Urinary bladder (tissue), 3 donors: ENCODE measurements at regions not wholly inside any gene's neighbourhood (a gene's known extent, or its start where the extent isn't known, plus 50 kb on each side); places are given as distances from the start of the nearest gene placed in this dataset.

Experiments used
- DNase-seq: peaks from one replicate; pipeline ENCODE4 v3.0.0-alpha.2; 2015; ENCODE audit errors: extremely low spot score
- H3K27ac ChIP-seq: one replicate; pipeline ENCODE4 v1.5.1; 2013; ENCODE audit warnings: low read depth, mild to moderate bottlenecking, moderate library complexity
- H3K36me3 ChIP-seq: one replicate; pipeline ENCODE4 v1.6.1; 2013; ENCODE audit warnings: mild to moderate bottlenecking, moderate library complexity; ENCODE audit not compliant: insufficient read depth
- H3K4me1 ChIP-seq: one replicate; pipeline ENCODE4 v1.6.1; 2013; ENCODE audit warnings: mild to moderate bottlenecking, moderate library complexity; ENCODE audit not compliant: insufficient read depth
- H3K4me3 ChIP-seq: one replicate; pipeline ENCODE4 v1.5.1; 2013; ENCODE audit warnings: low read depth, low read length
- WGBS: extraction: QIAGEN DNeasy Blood & Tissue Kit; methylation state at CpG from one replicate; pipeline ENCODE4 v1.1.7; 2013; 5-methylcytosine and 5-hydroxymethylcytosine counted together
- donor health status: healthy with polysubstance abuse.
- donor health status: healthy.

- WGBS: 34% methylated on average over 1 of the region's 1 CpG
- Histone ChIP-seq H3K36me3 (no peaks in the 10 kb centered on the region), H3K4me1 (no peaks in the 10 kb centered on the region), H3K4me3 (no peak overlapping the region), H3K27ac (no peak overlapping the region)
- DNase-seq: no peak
Measured at GRCh38 chr4:18231726-18232125, 210.2 kb upstream of the LCORL start.

- DNase-seq: no peak
- H3K36me3 ChIP-seq: no peaks in the 10 kb centered on the region
- WGBS: 45% methylated on average over 1 of the region's 1 CpG
- H3K4me1 ChIP-seq: no peaks in the 10 kb centered on the region
- no peak overlapping the region for H3K4me3 ChIP-seq
- H3K27ac ChIP-seq: no peak overlapping the region
Measured at GRCh38 chr4:18227880-18228279, 206.3 kb upstream of the LCORL start.

DNA sequence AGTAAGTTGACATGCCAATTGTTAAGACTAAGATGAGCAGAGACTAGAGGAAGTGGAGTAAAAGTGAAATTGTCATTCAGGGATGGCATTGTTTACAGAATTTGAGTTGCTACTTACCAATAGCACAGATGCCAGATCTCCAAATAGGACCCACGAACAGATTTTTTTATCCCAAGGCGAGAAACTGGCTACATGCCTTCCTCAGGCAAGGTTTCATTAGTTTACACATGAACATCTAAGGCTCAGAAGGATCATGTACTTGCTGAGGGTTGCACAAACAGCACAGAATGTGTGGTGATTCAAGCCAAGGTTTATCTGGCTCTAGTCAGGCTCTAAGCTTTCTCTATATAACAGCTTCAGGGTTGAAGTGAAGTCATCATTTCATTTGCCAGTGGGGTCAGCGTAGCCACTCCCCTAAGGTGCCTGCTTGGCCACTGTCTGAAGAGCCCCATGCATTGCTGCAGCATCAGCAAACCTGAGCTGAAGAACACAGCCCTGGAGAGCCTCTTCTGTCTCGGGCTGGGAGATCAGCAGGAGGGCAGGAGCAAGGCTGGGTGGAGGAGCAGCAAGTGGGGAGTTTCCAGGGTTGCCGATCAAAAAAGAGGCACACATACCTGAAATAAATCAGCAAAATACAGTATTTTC, 193.0 kb upstream of the LCORL start:
- H3K36me3 ChIP-seq: no peaks in the 10 kb centered on the region
- DNase-seq: no peak
- no peak overlapping the region for H3K27ac ChIP-seq
- WGBS: 45% methylated on average over 5 of the region's 5 CpGs
- no peak overlapping the region for H3K4me3 ChIP-seq
- H3K4me1 ChIP-seq: no peaks in the 10 kb centered on the region

DNA sequence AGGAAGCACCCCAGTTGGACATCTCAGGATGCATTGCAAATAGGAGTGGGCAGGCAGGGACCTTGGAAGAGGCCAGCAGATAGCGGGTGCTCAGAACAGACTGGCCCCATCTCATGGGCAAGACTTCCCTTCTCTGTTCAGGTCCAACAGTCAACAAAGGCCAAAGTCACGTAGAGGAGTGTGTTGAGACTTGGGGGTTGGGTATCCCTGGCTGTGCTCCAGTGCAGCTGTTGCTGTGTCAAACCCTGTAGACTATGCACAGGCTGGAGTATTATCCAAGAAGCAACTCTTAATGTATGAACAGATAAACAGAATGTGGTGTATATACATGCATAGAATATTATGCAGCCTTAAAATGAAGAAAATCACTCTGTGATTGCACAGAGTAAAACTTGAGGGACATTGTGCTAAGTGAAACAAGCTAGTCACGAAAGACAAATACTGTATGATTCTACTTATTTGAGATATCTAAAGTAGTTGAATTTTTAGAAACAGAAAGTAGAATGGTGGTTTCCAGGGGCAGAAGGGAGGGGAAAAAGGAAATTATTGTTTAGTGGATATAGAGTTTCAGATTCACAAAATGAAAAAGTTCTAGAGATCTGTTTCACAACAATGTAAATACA, 192.1 kb upstream of the LCORL start:
- no peak for DNase-seq
- Histone ChIP-seq H3K27ac (no peak overlapping the region), H3K4me1 (no peaks in the 10 kb centered on the region), H3K36me3 (no peaks in the 10 kb centered on the region), H3K4me3 (no peak overlapping the region)
- 62% methylated on average over 3 of the region's 3 CpGs for WGBS

DNA sequence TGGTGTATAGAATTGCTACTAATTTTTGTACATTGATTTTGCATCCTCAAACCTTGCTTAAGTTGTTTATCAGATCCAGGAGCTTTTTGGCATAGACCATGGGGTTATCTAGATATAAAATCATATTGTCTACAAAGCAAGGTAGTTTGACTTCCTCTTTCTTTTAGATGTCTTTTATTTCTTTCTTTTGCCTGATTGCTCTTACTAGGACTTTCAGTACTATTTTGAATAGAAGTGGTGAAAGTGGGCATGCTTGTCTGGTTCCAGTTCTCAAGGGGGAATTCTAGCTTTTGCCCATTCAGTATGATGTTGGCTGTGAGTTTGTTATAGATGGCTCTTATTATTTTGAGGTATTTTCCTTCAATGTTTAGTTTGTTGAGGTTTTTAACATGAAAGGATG, 187.9 kb upstream of the LCORL start:
- Histone ChIP-seq H3K4me3 (no peak overlapping the region), H3K27ac (no peak overlapping the region), H3K36me3 (no peaks in the 10 kb centered on the region), H3K4me1 (no peaks in the 10 kb centered on the region)
- no peak for DNase-seq

DNA sequence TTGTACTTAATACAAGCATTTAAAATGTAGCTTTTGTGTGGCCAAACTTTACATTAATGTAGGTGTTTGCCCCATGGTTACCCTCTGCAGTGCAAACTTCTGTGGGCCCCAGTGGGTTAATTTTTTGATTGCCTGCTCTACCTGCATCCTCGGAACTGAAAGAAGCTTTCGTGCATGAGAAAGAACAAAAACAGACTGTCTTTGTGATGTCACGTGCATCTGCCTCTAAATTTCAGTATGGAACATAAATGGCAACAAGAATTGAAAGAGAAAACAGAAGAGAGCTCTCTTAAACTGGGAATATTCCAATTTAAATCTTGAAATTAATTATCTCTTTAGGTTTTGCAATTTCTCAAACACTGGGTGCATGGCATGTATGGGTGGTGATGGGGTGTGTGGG, 182.4 kb upstream of the LCORL start:
- no peak for DNase-seq
- Histone ChIP-seq H3K36me3 (no peaks in the 10 kb centered on the region), H3K27ac (no peak overlapping the region), H3K4me3 (no peak overlapping the region), H3K4me1 (no peaks in the 10 kb centered on the region)
- 46% methylated on average over 3 of the region's 3 CpGs for WGBS

- Histone ChIP-seq H3K36me3 (no peaks in the 10 kb centered on the region), H3K4me1 (no peaks in the 10 kb centered on the region), H3K27ac (no peak overlapping the region), H3K4me3 (no peak overlapping the region)
- WGBS: 84% methylated on average over 7 of the region's 7 CpGs
- DNase-seq: no peak
Measured at GRCh38 chr4:18202486-18202885, 180.9 kb upstream of the LCORL start.

GRCh38 chr4:18201885-18202284, 180.3 kb upstream of the LCORL start:
- 92% methylated on average over 3 of the region's 3 CpGs for WGBS
- DNase-seq: no peak
- Histone ChIP-seq H3K4me1 (no peaks in the 10 kb centered on the region), H3K36me3 (no peaks in the 10 kb centered on the region), H3K4me3 (no peak overlapping the region), H3K27ac (no peak overlapping the region)

DNA sequence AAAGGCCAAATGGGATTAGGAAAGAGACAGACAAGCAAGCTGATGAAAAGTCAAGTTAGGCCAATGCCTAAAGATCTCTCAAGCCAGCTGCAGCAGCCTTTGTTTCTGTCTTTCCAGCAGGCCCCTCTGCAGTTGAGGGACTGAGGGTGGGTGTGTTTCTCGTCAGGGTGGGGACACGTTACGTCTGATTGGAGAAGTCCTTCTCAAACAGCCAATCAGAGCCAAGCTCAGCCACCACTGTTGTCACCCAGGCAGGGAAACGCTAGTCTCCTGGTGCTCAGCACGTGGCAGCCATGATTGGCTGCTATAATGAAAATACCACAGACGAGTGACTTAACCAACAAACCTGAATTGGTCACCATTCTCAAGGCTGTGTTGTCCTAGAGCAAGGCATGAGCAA, 177.1 kb upstream of the LCORL start:
- H3K4me3 ChIP-seq: no peak overlapping the region
- H3K27ac ChIP-seq: no peak overlapping the region
- WGBS: 91% methylated on average over 6 of the region's 6 CpGs
- H3K4me1 ChIP-seq: no peaks in the 10 kb centered on the region
- H3K36me3 ChIP-seq: no peaks in the 10 kb centered on the region
- no peak for DNase-seq

- Histone ChIP-seq H3K27ac (no peak overlapping the region), H3K36me3 (no peaks in the 10 kb centered on the region), H3K4me3 (no peak overlapping the region), H3K4me1 (no peaks in the 10 kb centered on the region)
- DNase-seq: no peak
- WGBS: 85% methylated on average over 5 of the region's 5 CpGs
Measured at GRCh38 chr4:18197467-18197866, 175.9 kb upstream of the LCORL start.

DNA sequence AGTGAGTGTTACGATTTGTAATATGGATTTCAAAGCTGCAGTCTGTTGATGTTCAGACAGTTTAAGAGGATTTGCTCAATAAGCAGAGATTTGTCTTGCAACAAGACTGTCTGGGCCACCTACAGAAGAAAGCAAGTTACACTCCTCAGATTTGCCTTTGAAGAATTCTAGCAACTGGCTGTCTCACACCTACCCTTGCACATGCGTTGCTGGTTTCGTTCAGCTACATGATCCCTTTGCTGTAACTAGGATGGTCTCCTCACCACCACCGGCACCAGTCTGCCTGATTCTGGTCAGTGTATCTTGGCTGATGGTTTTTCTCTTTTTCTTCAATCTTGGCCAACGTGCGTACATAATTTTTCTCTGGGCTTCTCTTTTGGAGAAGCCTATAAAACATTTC, 172.7 kb upstream of the LCORL start:
- no peaks in the 10 kb centered on the region for H3K4me1 ChIP-seq
- H3K36me3 ChIP-seq: no peaks in the 10 kb centered on the region
- WGBS: 34% methylated on average over 6 of the region's 6 CpGs
- no peak for DNase-seq
- H3K27ac ChIP-seq: no peak overlapping the region
- no peak overlapping the region for H3K4me3 ChIP-seq

- 34% methylated on average over 3 of the region's 3 CpGs for whole genome bisulfite sequencing
- no peaks in the 10 kb centered on the region for H3K4me1 ChIP-seq
- no peak for DNase-seq
- H3K4me3 ChIP-seq: no peak overlapping the region
- H3K27ac ChIP-seq: no peak overlapping the region
- no peaks in the 10 kb centered on the region for H3K36me3 ChIP-seq
Measured at GRCh38 chr4:18192901-18193300, 171.3 kb upstream of the LCORL start.

GRCh38 chr4:18185491-18185890, 163.9 kb upstream of the LCORL start:
- Histone ChIP-seq H3K27ac (no peak overlapping the region), H3K4me3 (no peak overlapping the region), H3K4me1 (no peaks in the 10 kb centered on the region), H3K36me3 (no peaks in the 10 kb centered on the region)
- no peak for DNase-seq
- WGBS: 94% methylated on average over 2 of the region's 2 CpGs

GRCh38 chr4:18180892-18181291, 159.3 kb upstream of the LCORL start:
- no peak overlapping the region for H3K27ac ChIP-seq
- DNase-seq: no peak
- no peak overlapping the region for H3K4me3 ChIP-seq
- no peaks in the 10 kb centered on the region for H3K4me1 ChIP-seq
- no peaks in the 10 kb centered on the region for H3K36me3 ChIP-seq

GRCh38 chr4:18180122-18180521, 158.6 kb upstream of the LCORL start:
- Histone ChIP-seq H3K4me1 (no peaks in the 10 kb centered on the region), H3K27ac (no peak overlapping the region), H3K36me3 (no peaks in the 10 kb centered on the region), H3K4me3 (no peak overlapping the region)
- WGBS: 69% methylated on average over 4 of the region's 4 CpGs
- DNase-seq: no peak
